ENCODE measurements at regions not wholly inside any gene's neighbourhood (a gene's known extent, or its start where the extent isn't known, plus 50 kb on each side); places are given as distances from the start of the nearest gene placed in this dataset.

DNA sequence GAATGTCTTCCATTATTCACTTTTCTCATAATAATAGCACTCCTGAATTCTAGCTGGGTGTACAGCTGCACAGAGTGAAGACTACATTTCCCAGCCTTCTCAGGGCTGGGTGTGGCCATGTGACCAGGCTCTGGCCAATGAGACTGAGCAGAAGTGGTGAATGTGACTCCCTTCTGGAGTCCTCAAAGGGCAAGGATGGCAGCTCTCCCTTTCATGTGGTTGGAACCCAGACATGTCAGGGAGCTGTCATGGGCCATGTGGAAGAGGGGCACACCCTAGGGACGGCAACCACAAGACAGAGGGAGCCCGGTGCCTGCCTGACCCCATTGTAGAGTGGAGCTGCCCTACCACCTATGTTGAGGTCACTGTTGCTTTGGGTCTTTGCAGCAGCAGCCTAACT lies 312.8 kb upstream of the SULF2 start:
- Histone ChIP-seq H3K4me3 (ENCODE audit: low read length) (no peak overlapping the region), H3K9me2 (replicated peaks; ENCODE audit: control insufficient read depth, low read length) (no peaks in the 10 kb centered on the region), H3K9me3 (ENCODE audit: control insufficient read depth, insufficient read depth, low read length) (no peaks in the 10 kb centered on the region), H4K20me1 (ENCODE audit: control insufficient read depth, insufficient read depth, low read depth, low read length) (no peaks in the 10 kb centered on the region), H3K4me2 (ENCODE audit: low read length) (no peak overlapping the region), H3K4me1 (ENCODE audit: control insufficient read depth, low read length) (no peaks in the 10 kb centered on the region), H3K27me3 (ENCODE audit: control insufficient read depth, low read length) (no peaks in the 10 kb centered on the region), H3F3A (ENCODE audit: control insufficient read depth, insufficient read depth) (no peaks in the 10 kb centered on the region), H3K79me2 (ENCODE audit: control insufficient read depth, low read length) (no peaks in the 10 kb centered on the region), H3K27ac (ENCODE audit: low read depth, low read length) (no peak overlapping the region), H3K36me3 (ENCODE audit: control insufficient read depth, low read length) (no peaks in the 10 kb centered on the region)
- no peak for TF ChIP-seq CTCF (IDR thresholded peaks at IDR 0.05; ENCODE audit: low read depth, low read length, poor library complexity, severe bottlenecking)
- TF ChIP-seq EZH2phosphoT487 (IDR thresholded peaks at IDR 0.05; ENCODE audit: borderline replicate concordance, low read length), result no peak

GRCh38 chr20:48096957-48097890 lies 311.9 kb upstream of the SULF2 start:
- Histone ChIP-seq H3F3A (ENCODE audit: control insufficient read depth, insufficient read depth) (no peaks in the 10 kb centered on the region), H4K20me1 (ENCODE audit: control insufficient read depth, insufficient read depth, low read depth, low read length) (no peaks in the 10 kb centered on the region), H3K27ac (ENCODE audit: low read depth, low read length) (no peak overlapping the region), H3K36me3 (ENCODE audit: control insufficient read depth, low read length) (no peaks in the 10 kb centered on the region), H3K79me2 (ENCODE audit: control insufficient read depth, low read length) (no peaks in the 10 kb centered on the region), H3K9me3 (ENCODE audit: control insufficient read depth, insufficient read depth, low read length) (no peaks in the 10 kb centered on the region), H3K4me2 (ENCODE audit: low read length) (no peak overlapping the region), H3K4me1 (ENCODE audit: control insufficient read depth, low read length) (no peaks in the 10 kb centered on the region), H3K9me2 (replicated peaks; ENCODE audit: control insufficient read depth, low read length) (no peaks in the 10 kb centered on the region), H3K4me3 (ENCODE audit: low read length) (no peak overlapping the region), H3K27me3 (ENCODE audit: control insufficient read depth, low read length) (no peaks in the 10 kb centered on the region; the same call in 1 of the 2 replicates)
- TF ChIP-seq EZH2phosphoT487 (IDR thresholded peaks at IDR 0.05; ENCODE audit: borderline replicate concordance, low read length), result no peak
- TF ChIP-seq CTCF (IDR thresholded peaks at IDR 0.05; ENCODE audit: low read depth, low read length, poor library complexity, severe bottlenecking), result no peak

DNA sequence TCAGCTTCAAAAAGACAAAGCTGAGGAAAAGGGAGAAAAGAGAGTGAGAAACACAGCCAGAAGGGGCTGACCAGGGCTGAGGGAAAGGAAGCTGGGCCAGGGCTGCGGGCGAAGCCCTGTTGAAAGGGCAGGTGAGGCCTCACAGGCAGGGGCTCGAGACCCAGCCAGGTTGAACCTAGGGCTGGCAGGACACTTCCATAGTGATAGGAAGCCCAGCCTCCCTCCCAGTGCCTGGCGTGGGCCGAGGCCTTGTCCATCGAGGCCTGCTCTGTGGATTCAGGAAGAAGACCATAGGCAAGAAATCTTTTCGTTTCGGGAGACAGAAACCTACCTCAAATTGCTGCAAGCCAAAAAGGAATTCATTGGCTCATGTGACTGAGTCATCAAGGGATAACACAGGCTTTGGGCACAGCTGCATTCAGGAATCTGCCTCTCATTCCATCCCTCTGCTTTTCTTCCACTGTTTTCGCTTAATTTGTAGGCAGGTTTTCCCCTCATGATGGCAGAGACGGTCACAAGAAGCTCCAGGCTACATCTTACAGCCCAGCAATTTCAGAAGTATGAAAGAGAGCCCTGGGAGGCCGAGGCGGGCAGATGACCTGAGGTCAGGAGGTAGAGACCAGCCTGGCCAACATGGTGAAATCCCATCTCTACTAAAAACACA lies 311.1 kb upstream of the SULF2 start:
- Histone ChIP-seq H3K9me2 (replicated peaks; ENCODE audit: control insufficient read depth, low read length) (no peaks in the 10 kb centered on the region), H3K4me1 (ENCODE audit: control insufficient read depth, low read length) (no peaks in the 10 kb centered on the region), H3K27me3 (ENCODE audit: control insufficient read depth, low read length) (no peaks in the 10 kb centered on the region; the same call in 1 of the 2 replicates), H4K20me1 (ENCODE audit: control insufficient read depth, insufficient read depth, low read depth, low read length) (no peaks in the 10 kb centered on the region), H3K4me3 (ENCODE audit: low read length) (no peak overlapping the region), H3K79me2 (ENCODE audit: control insufficient read depth, low read length) (no peaks in the 10 kb centered on the region), H3K27ac (ENCODE audit: low read depth, low read length) (no peak overlapping the region), H3K36me3 (ENCODE audit: control insufficient read depth, low read length) (no peaks in the 10 kb centered on the region), H3K9me3 (ENCODE audit: control insufficient read depth, insufficient read depth, low read length) (no peaks in the 10 kb centered on the region), H3F3A (ENCODE audit: control insufficient read depth, insufficient read depth) (no peaks in the 10 kb centered on the region), H3K4me2 (ENCODE audit: low read length) (no peak overlapping the region)
- no peak for TF ChIP-seq CTCF (IDR thresholded peaks at IDR 0.05; ENCODE audit: low read depth, low read length, poor library complexity, severe bottlenecking)
- TF ChIP-seq EZH2phosphoT487 (IDR thresholded peaks at IDR 0.05; ENCODE audit: borderline replicate concordance, low read length), result no peak
